Common myeloid progenitor, CD34-positive (primary cell): ENCODE measurements at regions not wholly inside any gene's neighbourhood (a gene's known extent, or its start where the extent isn't known, plus 50 kb on each side); places are given as distances from the start of the nearest gene placed in this dataset.

Experiments
- CTCF ChIA-PET: fragments of 350-600 bp; sonication (Branson Sonifier 250); formaldehyde crosslinking; loops from one replicate; lab custom pipeline; 2021; ENCODE audit warnings: antibody characterized with exemption; lab: Charles Lee
- POLR2A ChIA-PET: fragments of 350-600 bp; sonication (Branson Sonifier 250); formaldehyde crosslinking; loops from one replicate; lab custom pipeline; 2021; ENCODE audit warnings: antibody characterized with exemption; lab: Charles Lee
- DNase-seq, 3 donors: peaks; one replicate each; pipeline versions ENCODE4 v3.0.0 to v3.0.0-alpha.2; 2013
- H3K27ac ChIP-seq, 2 experiments: 1 replicate in 1 of 2; 2 replicates in 1 of 2; pipeline ENCODE4 v1.7.0; 2013; ENCODE audit warnings: inconsistent platforms in 2 of 2, low read length in 2 of 2, mild to moderate bottlenecking in 2 of 2, low read depth in 1 of 2, moderate library complexity in 1 of 2; ENCODE audit not compliant: severe bottlenecking in 2 of 2, insufficient read depth in 1 of 2, poor library complexity in 1 of 2
- H3K27me3 ChIP-seq, 5 experiments: replicated peaks in 2 of 5; 1 replicate in 3 of 5; 2 replicates in 2 of 5; pipeline versions ENCODE4 v1.6.1 to v1.7.0; 2013; ENCODE audit warnings: low read length in 4 of 5, mild to moderate bottlenecking in 2 of 5, moderate library complexity in 2 of 5, inconsistent platforms in 1 of 5; ENCODE audit not compliant: insufficient read depth in 5 of 5, control insufficient read depth in 4 of 5
- H3K36me3 ChIP-seq, 4 experiments: 1 replicate in 2 of 4; 2 replicates in 2 of 4; pipeline versions ENCODE4 v1.6.1 to v1.7.0; 2013; ENCODE audit warnings: low read length in 3 of 4, control low read depth in 1 of 4, mild to moderate bottlenecking in 1 of 4; ENCODE audit not compliant: control insufficient read depth in 4 of 4, insufficient read depth in 4 of 4
- H3K4me1 ChIP-seq, 4 experiments: 1 replicate in 3 of 4; 2 replicates in 1 of 4; pipeline versions ENCODE4 v1.6.1 to v1.7.1; 2013; ENCODE audit warnings: low read length in 3 of 4, mild to moderate bottlenecking in 3 of 4, control low read depth in 1 of 4, inconsistent platforms in 1 of 4, moderate library complexity in 1 of 4; ENCODE audit not compliant: control insufficient read depth in 4 of 4, insufficient read depth in 4 of 4; ENCODE audit errors: control extremely low read depth in 1 of 4
- H3K4me3 ChIP-seq, 7 experiments: 1 replicate in 4 of 7; 2 replicates in 3 of 7; pipeline versions ENCODE4 v1.5.1 to v1.7.0; 2013; ENCODE audit warnings: mild to moderate bottlenecking in 7 of 7, low read length in 6 of 7, moderate library complexity in 6 of 7, inconsistent platforms in 2 of 7, low read depth in 2 of 7, control low read depth in 1 of 7; ENCODE audit not compliant: insufficient read depth in 4 of 7, control insufficient read depth in 1 of 7; ENCODE audit errors: extremely low read depth in 1 of 7
- H3K9me3 ChIP-seq, 5 experiments: 1 replicate in 4 of 5; 2 replicates in 1 of 5; pipeline versions ENCODE4 v1.6.1 to v1.7.1; 2013; ENCODE audit warnings: low read length in 4 of 5, mild to moderate bottlenecking in 2 of 5, inconsistent platforms in 1 of 5, low read depth in 1 of 5, moderate library complexity in 1 of 5; ENCODE audit not compliant: control insufficient read depth in 4 of 5, insufficient read depth in 2 of 5; ENCODE audit errors: control extremely low read depth in 1 of 5
- WGBS: methylation state at CpG from one replicate; pipeline ENCODE4 v1.1.5; 2013; ENCODE audit not compliant: insufficient coverage; 5-methylcytosine and 5-hydroxymethylcytosine counted together

- H3K9me3 ChIP-seq: no peaks in the 10 kb centered on the region
- H3K36me3 ChIP-seq: no peaks in the 10 kb centered on the region
- peaks cover 12 to 48% (median 30%) of the 10 kb centered on the region in 4 experiments for H3K4me1 ChIP-seq
- ChIA-PET POLR2A (no interaction called here), CTCF (no interaction called here)
- no CpG with 5 or more reads among the region's 4 CpGs for WGBS
- no peak overlapping the region for H3K4me3 ChIP-seq
- no peak overlapping the region for H3K27ac ChIP-seq
- no peak for DNase-seq
- H3K27me3 ChIP-seq: no peaks in the 10 kb centered on the region
Observed at GRCh38 chr4:123556526-123556925, 159.9 kb downstream of the SPRY1 start.

GRCh38 chr4:123557857-123558536 is 161.4 kb downstream of the SPRY1 start:
- no peaks in the 10 kb centered on the region for H3K9me3 ChIP-seq
- H3K36me3 ChIP-seq: no peaks in the 10 kb centered on the region
- H3K27me3 ChIP-seq: no peaks in the 10 kb centered on the region
- 100% methylated on average over 1 of the region's 4 CpGs for WGBS
- ChIA-PET POLR2A (interaction anchor here (0.6 kb wide), 1 partner anchor 20 kb away, joined by 5 read pairs; no protein-coding TSS in a partner anchor), CTCF (interaction anchor here (1.1 kb wide), 1 partner anchor 98 kb away, joined by 3 read pairs; no protein-coding TSS in a partner anchor)
- no peak for DNase-seq
- peaks cover 12 to 45% (median 30%) of the 10 kb centered on the region in 4 experiments for H3K4me1 ChIP-seq
- no peak overlapping the region for H3K27ac ChIP-seq
- no peak overlapping the region for H3K4me3 ChIP-seq

- no peaks in the 10 kb centered on the region for H3K36me3 ChIP-seq
- H3K27ac ChIP-seq: no peak overlapping the region
- H3K4me1 ChIP-seq: peaks cover 12 to 37% (median 23%) of the 10 kb centered on the region in 4 experiments
- H3K9me3 ChIP-seq: no peaks in the 10 kb centered on the region
- no peak for DNase-seq
- ChIA-PET POLR2A (no interaction called here), CTCF (interaction anchor here (0.7 to 1.1 kb wide), 2 partner anchors 97 to 168 kb away, joined by 3 read pairs; no protein-coding TSS in a partner anchor)
- no CpG with 5 or more reads among the region's 1 CpG for WGBS
- no peaks in the 10 kb centered on the region for H3K27me3 ChIP-seq
- no peak overlapping the region for H3K4me3 ChIP-seq
Observed at GRCh38 chr4:123558865-123559264, 162.3 kb downstream of the SPRY1 start.

- no peaks in the 10 kb centered on the region for H3K9me3 ChIP-seq
- H3K27ac ChIP-seq: no peak overlapping the region
- no peaks in the 10 kb centered on the region for H3K36me3 ChIP-seq
- ChIA-PET CTCF (interaction anchor here (0.9 kb wide), 1 partner anchor 15 kb away, joined by 3 read pairs; no protein-coding TSS in a partner anchor), POLR2A (no interaction called here)
- no peaks in the 10 kb centered on the region for H3K27me3 ChIP-seq
- WGBS: 100% methylated on average over 4 of the region's 7 CpGs
- peaks cover 7 to 30% (median 15%) of the 10 kb centered on the region in 4 experiments for H3K4me1 ChIP-seq
- DNase-seq: no peak
- no peak overlapping the region for H3K4me3 ChIP-seq
Observed at GRCh38 chr4:123559955-123560871, 163.6 kb downstream of the SPRY1 start.

GRCh38 chr4:123561525-123561924 is 164.9 kb downstream of the SPRY1 start:
- CTCF ChIA-PET: interaction anchor here (0.9 kb wide), 1 partner anchor 14 kb away, joined by 3 read pairs; no protein-coding TSS in a partner anchor
- 100% methylated on average over 1 of the region's 1 CpG for WGBS

GRCh38 chr4:123562994-123563750 is 166.6 kb downstream of the SPRY1 start:
- Histone ChIP-seq H3K4me3 (no peak overlapping the region), H3K9me3 (no peaks in the 10 kb centered on the region), H3K27ac (no peak overlapping the region), H3K4me1 (peaks cover 0 to 6% (median 3%) of the 10 kb centered on the region in 4 experiments), H3K36me3 (no peaks in the 10 kb centered on the region), H3K27me3 (no peaks in the 10 kb centered on the region)
- DNase-seq: peak in 1 of 3 donors; percentile 31
- ChIA-PET CTCF (interaction anchor here (0.6 to 4.8 kb wide), 24 partner anchors 9 to 437 kb away, joined by 3 to 57 read pairs (median 6); no protein-coding TSS in a partner anchor), POLR2A (interaction anchor here (1.0 kb wide), 1 partner anchor 148 kb away, joined by 3 read pairs; no protein-coding TSS in a partner anchor)
- 100% methylated on average over 4 of the region's 4 CpGs for WGBS

More at GRCh38 chr4:123561525-123561924, 164.9 kb downstream of the SPRY1 start:
- no peak for DNase-seq
- H3K4me3 ChIP-seq: no peak overlapping the region
- POLR2A ChIA-PET: no interaction called here
- no peaks in the 10 kb centered on the region for H3K9me3 ChIP-seq
- H3K36me3 ChIP-seq: no peaks in the 10 kb centered on the region
- no peaks in the 10 kb centered on the region for H3K27me3 ChIP-seq
- H3K4me1 ChIP-seq: peaks cover 2 to 17% (median 4%) of the 10 kb centered on the region in 4 experiments
- no peak overlapping the region for H3K27ac ChIP-seq
